CD14-positive monocyte (primary cell): ENCODE measurements at regions not wholly inside any gene's neighbourhood (a gene's known extent, or its start where the extent isn't known, plus 50 kb on each side); places are given as distances from the start of the nearest gene placed in this dataset.
"Not testable (repeated sequence)": the region's sequence is repeated elsewhere in the genome, so short reads cannot be mapped to it uniquely, and the experiment has no call there.

Source experiments
- DNase-seq, 3 donors: peaks; one replicate each; pipeline ENCODE4 v3.0.0-alpha.2; 2011 to 2022
- H2AFZ ChIP-seq: 2 replicates; pipeline ENCODE4 v1.6.0; 2012; ENCODE audit warnings: mild to moderate bottlenecking, low read depth, low read length, inconsistent platforms; ENCODE audit not compliant: insufficient read depth, poor library complexity, severe bottlenecking
- H3K27ac ChIP-seq, 2 donors: 1 replicate in 1 of 2; 2 replicates in 1 of 2; pipeline ENCODE4 v1.5.1; 2012 to 2013; ENCODE audit warnings: low read length in 2 of 2, control low read depth in 1 of 2, inconsistent platforms in 1 of 2, low read depth in 1 of 2, mild to moderate bottlenecking in 1 of 2
- H3K27me3 ChIP-seq, 2 donors: one replicate each; pipeline versions ENCODE4 v1.6.0 to v1.6.1; 2011 to 2013; ENCODE audit warnings: low read length in 2 of 2; ENCODE audit not compliant: control insufficient read depth in 2 of 2, insufficient read depth in 2 of 2
- H3K36me3 ChIP-seq, 2 donors: replicated peaks in 1 of 2; 1 replicate in 1 of 2; 2 replicates in 1 of 2; pipeline versions ENCODE4 v1.5.1 to v1.6.1; 2012 to 2013; ENCODE audit warnings: low read length in 2 of 2, control low read depth in 1 of 2, inconsistent platforms in 1 of 2, mild to moderate bottlenecking in 1 of 2; ENCODE audit not compliant: insufficient read depth in 2 of 2, control insufficient read depth in 1 of 2
- H3K4me1 ChIP-seq, 2 donors: 1 replicate in 1 of 2; 2 replicates in 1 of 2; pipeline versions ENCODE4 v1.5.1 to v1.6.1; 2012 to 2013; ENCODE audit warnings: low read length in 2 of 2, control low read depth in 1 of 2, inconsistent platforms in 1 of 2, mild to moderate bottlenecking in 1 of 2, moderate library complexity in 1 of 2; ENCODE audit not compliant: insufficient read depth in 2 of 2, control insufficient read depth in 1 of 2
- H3K4me2 ChIP-seq: replicated peaks from 2 replicates; pipeline ENCODE3; 2012; ENCODE audit warnings: low read length, moderate library complexity, mild to moderate bottlenecking; ENCODE audit not compliant: poor library complexity, severe bottlenecking; ENCODE audit errors: extremely low read depth
- H3K4me3 ChIP-seq, 3 experiments: fragments of 200-600 bp in 1 of 3; sonication (generic) in 1 of 3; replicated peaks in 1 of 3; 1 replicate in 2 of 3; 2 replicates in 1 of 3; pipeline ENCODE4 v1.5.1; 2011 to 2013; ENCODE audit warnings: low read length in 3 of 3, mild to moderate bottlenecking in 3 of 3, control low read depth in 2 of 3, low read depth in 2 of 3, inconsistent platforms in 1 of 3, moderate library complexity in 1 of 3
- H3K79me2 ChIP-seq: 2 replicates; pipeline ENCODE4 v1.6.0; 2012; ENCODE audit warnings: mild to moderate bottlenecking, control low read depth, inconsistent platforms, low read length, moderate library complexity; ENCODE audit not compliant: insufficient read depth
- H3K9ac ChIP-seq: 2 replicates; pipeline ENCODE4 v1.6.0; 2017; ENCODE audit warnings: low read length, mild to moderate bottlenecking; ENCODE audit not compliant: insufficient read depth, poor library complexity, severe bottlenecking
- H3K9me3 ChIP-seq, 2 donors: replicated peaks in 1 of 2; 1 replicate in 1 of 2; 2 replicates in 1 of 2; pipeline versions ENCODE4 v1.5.1 to v1.6.1; 2012 to 2013; ENCODE audit warnings: low read length in 2 of 2, control low read depth in 1 of 2; ENCODE audit not compliant: control insufficient read depth in 1 of 2, insufficient read depth in 1 of 2
- H4K20me1 ChIP-seq: 2 replicates; pipeline ENCODE4 v1.6.0; 2012; ENCODE audit warnings: mild to moderate bottlenecking, low read length, control low read depth, moderate library complexity; ENCODE audit not compliant: insufficient read depth
- H3K27ac Mint-ChIP-seq, 7 donors: one replicate each; pipeline ENCODE4 v1.8.0; 2020; ENCODE audit warnings: mild to moderate bottlenecking in 7 of 7, mixed read lengths in 7 of 7, moderate library complexity in 6 of 7, inconsistent platforms in 2 of 7
- H3K27me3 Mint-ChIP-seq, 3 donors: one replicate each; pipeline ENCODE4 v1.8.0; 2021 to 2022; ENCODE audit warnings: low read depth in 3 of 3, mild to moderate bottlenecking in 3 of 3, mixed read lengths in 3 of 3, moderate library complexity in 3 of 3, inconsistent platforms in 1 of 3
- H3K36me3 Mint-ChIP-seq, 2 donors: one replicate each; pipeline ENCODE4 v1.8.0; 2020; ENCODE audit warnings: mixed read lengths in 2 of 2, inconsistent platforms in 1 of 2, mild to moderate bottlenecking in 1 of 2
- H3K4me1 Mint-ChIP-seq: one replicate; pipeline ENCODE4 v1.8.0; 2020; ENCODE audit warnings: mild to moderate bottlenecking, mixed read lengths
- H3K4me3 Mint-ChIP-seq, 2 donors: one replicate each; pipeline ENCODE4 v1.8.0; 2020; ENCODE audit warnings: mild to moderate bottlenecking in 2 of 2, mixed read lengths in 2 of 2, moderate library complexity in 1 of 2
- H3K9me3 Mint-ChIP-seq, 7 donors: one replicate each; pipeline ENCODE4 v1.8.0; 2020 to 2022; ENCODE audit warnings: mixed read lengths in 7 of 7, mild to moderate bottlenecking in 6 of 7, moderate library complexity in 6 of 7, inconsistent platforms in 2 of 7
- WGBS: methylation state at CpG from one replicate; pipeline ENCODE4 v1.1.5; 2013; ENCODE audit warnings: missing lambda C conversion rate; ENCODE audit not compliant: insufficient coverage; 5-methylcytosine and 5-hydroxymethylcytosine counted together
- intact Hi-C, 2 donors: fragments of 100-400 bp; cut with micrococcal nuclease; formaldehyde crosslinking; loops; one replicate each; pipeline versions ENCODE4 v1.15.0 to v1.15.1; 2023

DNA sequence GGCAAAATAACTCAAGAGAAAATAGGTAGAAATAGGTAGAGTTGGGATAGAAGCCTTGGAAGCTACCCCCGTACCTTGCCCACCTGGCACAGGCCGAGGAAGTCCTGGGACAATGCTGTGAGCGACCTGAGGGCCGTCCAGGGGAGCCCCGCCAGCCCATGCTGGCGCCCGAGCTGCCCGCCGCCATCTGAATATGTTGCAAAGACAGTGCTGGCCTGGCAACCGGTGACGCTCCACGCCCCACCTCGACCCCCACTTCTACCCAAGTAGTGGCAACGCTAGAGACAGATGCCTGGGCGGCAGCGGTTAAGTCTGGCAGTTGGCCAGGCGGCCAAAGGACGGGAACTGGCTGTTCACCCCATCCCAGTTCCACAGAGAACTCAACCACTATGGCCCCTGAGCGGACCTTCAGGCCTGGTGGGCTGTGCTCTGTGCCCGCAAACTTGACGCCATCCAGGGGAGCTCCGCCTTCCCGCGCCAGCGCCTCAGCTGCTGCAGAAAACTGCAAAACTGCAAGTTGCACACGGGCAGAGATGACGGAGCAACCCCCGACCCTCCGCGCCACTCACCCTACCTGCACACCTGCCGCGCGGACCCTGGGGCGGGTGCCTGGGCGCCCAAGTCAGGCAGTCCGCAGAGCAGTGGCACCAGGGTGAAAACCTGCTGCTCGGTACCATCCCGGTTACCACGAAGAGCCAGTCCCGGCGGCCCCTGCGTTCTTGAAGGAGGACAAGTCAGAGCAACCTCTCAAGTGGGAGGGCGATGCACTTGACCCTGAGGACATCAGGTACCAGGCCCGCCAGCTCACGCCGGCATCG lies 917.0 kb downstream of the FOXD4L5 start:
- H3K27ac ChIP-seq, H3K9me3 Mint-ChIP-seq, H3K79me2 ChIP-seq, H2AFZ ChIP-seq, H3K27me3 Mint-ChIP-seq, H4K20me1 ChIP-seq, H3K27ac Mint-ChIP-seq, intact Hi-C loops, H3K27me3 ChIP-seq, H3K36me3 Mint-ChIP-seq, DNase-seq, H3K4me1 Mint-ChIP-seq, H3K9ac ChIP-seq, H3K9me3 ChIP-seq, H3K4me3 ChIP-seq, H3K4me2 ChIP-seq, H3K36me3 ChIP-seq, H3K4me1 ChIP-seq: not testable (repeated sequence)
- peak overlapping the region; percentile 71 to 75 for H3K4me3 Mint-ChIP-seq
- no CpG with 5 or more reads among the region's 47 CpGs for WGBS
